ENCODE measurements at regions not wholly inside any gene's neighbourhood (a gene's known extent, or its start where the extent isn't known, plus 50 kb on each side); places are given as distances from the start of the nearest gene placed in this dataset.
"Not testable (repeated sequence)": the region's sequence is repeated elsewhere in the genome, so short reads cannot be mapped to it uniquely, and the experiment has no call there.

DNA sequence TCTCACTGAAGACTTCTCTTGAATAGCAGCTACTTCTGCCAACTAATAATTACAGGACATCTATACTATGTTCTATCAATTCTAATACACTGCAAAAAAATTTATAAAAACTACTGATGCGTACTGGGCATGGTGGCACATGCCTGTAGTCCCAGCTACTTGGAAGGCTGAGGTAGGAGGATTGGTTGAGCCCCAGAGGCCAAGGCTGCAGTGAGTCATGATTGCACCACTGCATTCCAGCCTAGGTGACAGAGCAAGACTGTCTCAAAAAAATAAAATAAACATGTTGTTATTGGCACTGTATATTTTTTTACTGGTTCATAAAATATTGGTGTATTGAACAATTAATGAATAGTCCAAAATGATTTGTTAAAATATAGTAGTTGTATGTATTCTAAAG, 97.0 kb upstream of the NAA35 start:
- TF ChIP-seq, protein P1, sequence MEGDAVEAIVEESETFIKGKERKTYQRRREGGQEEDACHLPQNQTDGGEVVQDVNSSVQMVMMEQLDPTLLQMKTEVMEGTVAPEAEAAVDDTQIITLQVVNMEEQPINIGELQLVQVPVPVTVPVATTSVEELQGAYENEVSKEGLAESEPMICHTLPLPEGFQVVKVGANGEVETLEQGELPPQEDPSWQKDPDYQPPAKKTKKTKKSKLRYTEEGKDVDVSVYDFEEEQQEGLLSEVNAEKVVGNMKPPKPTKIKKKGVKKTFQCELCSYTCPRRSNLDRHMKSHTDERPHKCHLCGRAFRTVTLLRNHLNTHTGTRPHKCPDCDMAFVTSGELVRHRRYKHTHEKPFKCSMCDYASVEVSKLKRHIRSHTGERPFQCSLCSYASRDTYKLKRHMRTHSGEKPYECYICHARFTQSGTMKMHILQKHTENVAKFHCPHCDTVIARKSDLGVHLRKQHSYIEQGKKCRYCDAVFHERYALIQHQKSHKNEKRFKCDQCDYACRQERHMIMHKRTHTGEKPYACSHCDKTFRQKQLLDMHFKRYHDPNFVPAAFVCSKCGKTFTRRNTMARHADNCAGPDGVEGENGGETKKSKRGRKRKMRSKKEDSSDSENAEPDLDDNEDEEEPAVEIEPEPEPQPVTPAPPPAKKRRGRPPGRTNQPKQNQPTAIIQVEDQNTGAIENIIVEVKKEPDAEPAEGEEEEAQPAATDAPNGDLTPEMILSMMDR (IDR thresholded peaks at IDR 0.05) = not testable (repeated sequence)
- not testable (repeated sequence) for TF ChIP-seq POLR2A, EP300 (IDR thresholded peaks at IDR 0.05)

Measured in tibial nerve (tissue), 4 donors.